Gastrocnemius medialis (tissue), 4 donors: ENCODE measurements at regions not wholly inside any gene's neighbourhood (a gene's known extent, or its start where the extent isn't known, plus 50 kb on each side); places are given as distances from the start of the nearest gene placed in this dataset.

Source experiments
- CTCF ChIP-seq, 5 experiments: fragments of 450-650 bp in 3 of 5; fragments of 200-600 bp in 2 of 5; sonication (generic) in 2 of 5; IDR thresholded peaks in 4 of 5; conservative IDR thresholded peaks in 1 of 5; 1 replicate in 4 of 5; 2 replicates in 1 of 5; pipeline ENCODE4 v1.5.1; 2016 to 2019; ENCODE audit warnings: antibody characterized with exemption in 5 of 5, mild to moderate bottlenecking in 3 of 5, moderate library complexity in 3 of 5
- POLR2A ChIP-seq, 2 donors: fragments of 450-650 bp; IDR thresholded peaks; one replicate each; pipeline ENCODE4 v1.6.1; 2017; ENCODE audit warnings: antibody characterized with exemption in 2 of 2, mild to moderate bottlenecking in 2 of 2, moderate library complexity in 2 of 2

- TF ChIP-seq CTCF (IDR thresholded peaks at IDR 0.05 in 4 of 5, conservative IDR thresholded peaks at IDR 0.05 in 1 of 5) = no peak
- TF ChIP-seq POLR2A (IDR thresholded peaks at IDR 0.05) = no peak
These were observed 58.5 kb upstream of the ANXA1 start for GRCh38 chr9:73093016-73093739.
